Kidney (tissue), 13 donors: ENCODE measurements at regions not wholly inside any gene's neighbourhood (a gene's known extent, or its start where the extent isn't known, plus 50 kb on each side); places are given as distances from the start of the nearest gene placed in this dataset.

Experiments used
- DNase-seq, 5 donors: peaks; one replicate each; pipeline ENCODE4 v3.0.0-alpha.2; 2013 to 2020
- FAIRE-seq: peaks from 2 replicates; lab custom pipeline; 2012; peaks lifted over from hg19 to GRCh38; lab: Jason Lieb, UNC
- H3K27ac ChIP-seq, 2 donors: one replicate each; pipeline ENCODE4 v1.7.0; 2013; ENCODE audit warnings: low read depth in 2 of 2, low read length in 2 of 2, inconsistent platforms in 1 of 2
- H3K27me3 ChIP-seq: one replicate; pipeline ENCODE4 v1.7.1; 2013; ENCODE audit warnings: low read length, inconsistent platforms; ENCODE audit not compliant: control insufficient read depth, insufficient read depth
- H3K36me3 ChIP-seq, 3 donors: one replicate each; pipeline versions ENCODE4 v1.7.0 to v1.7.1; 2013; ENCODE audit warnings: low read length in 3 of 3, control low read depth in 1 of 3, inconsistent platforms in 1 of 3; ENCODE audit not compliant: insufficient read depth in 3 of 3, control insufficient read depth in 2 of 3
- H3K4me1 ChIP-seq, 3 donors: one replicate each; pipeline versions ENCODE4 v1.7.0 to v1.7.1; 2013; ENCODE audit warnings: low read length in 3 of 3, inconsistent platforms in 1 of 3, low read depth in 1 of 3; ENCODE audit not compliant: control insufficient read depth in 2 of 3, insufficient read depth in 2 of 3
- H3K4me3 ChIP-seq, 3 donors: one replicate each; pipeline versions ENCODE4 v1.7.0 to v1.8.1; 2013; ENCODE audit warnings: low read length in 3 of 3, control low read depth in 1 of 3, inconsistent platforms in 1 of 3
- H3K9ac ChIP-seq, 3 donors: one replicate each; pipeline versions ENCODE4 v1.7.0 to v1.7.1; 2013; ENCODE audit warnings: low read length in 3 of 3, control low read depth in 1 of 3, inconsistent platforms in 1 of 3
- H3K9me3 ChIP-seq, 3 donors: one replicate each; pipeline versions ENCODE4 v1.7.0 to v1.7.1; 2013; ENCODE audit warnings: low read length in 3 of 3, control low read depth in 1 of 3, inconsistent platforms in 1 of 3; ENCODE audit not compliant: control insufficient read depth in 2 of 3, insufficient read depth in 1 of 3
- CTCF ChIP-seq: IDR thresholded peaks from 3 replicates; pipeline ENCODE4 v1.5.1; 2012; ENCODE audit warnings: mild to moderate bottlenecking, moderate library complexity, borderline replicate concordance; ENCODE audit not compliant: insufficient read depth; ENCODE audit errors: extremely low read depth
- intact Hi-C: fragments of 100-400 bp; cut with DNase I; formaldehyde crosslinking; loops from one replicate; pipeline ENCODE4 v1.11.1; 2022
- donor health status: control.
- donor health status: control.
- donor health status: control.
- donor health status: control.
- donor health status: control.
- donor health status: DM: yes; HTN: yes; CAD: no.
- donor health status: Normal renal cell carcinoma (clear cell type).

- Histone ChIP-seq H3K9me3 (no peaks in the 10 kb centered on the region), H3K9ac (no peak overlapping the region), H3K27ac (no peak overlapping the region), H3K4me1 (no peaks in the 10 kb centered on the region), H3K4me3 (no peak overlapping the region), H3K36me3 (no peaks in the 10 kb centered on the region), H3K27me3 (no peaks in the 10 kb centered on the region)
- no peak for FAIRE-seq
- no peak for TF ChIP-seq CTCF
- intact Hi-C loops, result no loop called here
- no peak for DNase-seq
Observed at GRCh38 chr11:36807871-36808270, 209.8 kb upstream of the RAG2 start.

GRCh38 chr11:36803084-36803483, 205.0 kb upstream of the RAG2 start:
- no peak overlapping the region for H3K9ac ChIP-seq
- intact Hi-C loops, result no loop called here
- no peak overlapping the region for H3K4me3 ChIP-seq
- H3K4me1 ChIP-seq, result no peaks in the 10 kb centered on the region
- H3K27me3 ChIP-seq, result no peaks in the 10 kb centered on the region
- no peaks in the 10 kb centered on the region for H3K36me3 ChIP-seq
- no peak for FAIRE-seq
- H3K27ac ChIP-seq, result no peak overlapping the region
- no peak for DNase-seq
- no peaks in the 10 kb centered on the region for H3K9me3 ChIP-seq
- TF ChIP-seq CTCF, result no peak

- H3K27me3 ChIP-seq, result no peaks in the 10 kb centered on the region
- DNase-seq (peak in 2 of 5 donors; percentile 43 to 56), FAIRE-seq (no peak)
- no peaks in the 10 kb centered on the region for H3K4me1 ChIP-seq
- TF ChIP-seq CTCF, result no peak
- H3K9me3 ChIP-seq, result no peaks in the 10 kb centered on the region
- intact Hi-C loops, result no loop called here
- no peak overlapping the region for H3K27ac ChIP-seq
- H3K4me3 ChIP-seq, result no peak overlapping the region
- H3K36me3 ChIP-seq, result no peaks in the 10 kb centered on the region
- no peak overlapping the region for H3K9ac ChIP-seq
Observed at GRCh38 chr11:36792996-36793914, 195.2 kb upstream of the RAG2 start.

GRCh38 chr11:36791957-36792356, 193.9 kb upstream of the RAG2 start:
- no peaks in the 10 kb centered on the region for H3K4me1 ChIP-seq
- no peak for TF ChIP-seq CTCF
- intact Hi-C loops, result no loop called here
- no peak for FAIRE-seq
- H3K27me3 ChIP-seq, result no peaks in the 10 kb centered on the region
- no peak for DNase-seq
- H3K4me3 ChIP-seq, result no peak overlapping the region
- no peak overlapping the region for H3K9ac ChIP-seq
- H3K36me3 ChIP-seq, result no peaks in the 10 kb centered on the region
- no peak overlapping the region for H3K27ac ChIP-seq
- H3K9me3 ChIP-seq, result no peaks in the 10 kb centered on the region
